Kidney epithelial cell (primary cell): ENCODE measurements at regions not wholly inside any gene's neighbourhood (a gene's known extent, or its start where the extent isn't known, plus 50 kb on each side); places are given as distances from the start of the nearest gene placed in this dataset.

Experiments
- DNase-seq: peaks from one replicate; pipeline ENCODE4 v3.0.0-alpha.2; 2010; ENCODE audit warnings: low read depth
- H3K27me3 ChIP-seq: 2 replicates; pipeline ENCODE4 v1.6.0; 2011; ENCODE audit warnings: low read length; ENCODE audit not compliant: control insufficient read depth, insufficient read depth
- H3K36me3 ChIP-seq: 2 replicates; pipeline ENCODE4 v1.5.1; 2011; ENCODE audit warnings: low read length; ENCODE audit not compliant: control insufficient read depth, insufficient read depth
- H3K4me3 ChIP-seq: 2 replicates; pipeline ENCODE4 v1.5.1; 2011; ENCODE audit warnings: low read depth, mild to moderate bottlenecking, control low read depth, low read length
- TF ChIP-seq, protein P1 (sequence below): IDR thresholded peaks from 2 replicates; pipeline ENCODE4 v1.5.1; 2011; ENCODE audit warnings: mild to moderate bottlenecking, moderate library complexity, low read length, control low read depth, inconsistent platforms; ENCODE audit not compliant: insufficient read depth, poor library complexity, severe bottlenecking

DNA sequence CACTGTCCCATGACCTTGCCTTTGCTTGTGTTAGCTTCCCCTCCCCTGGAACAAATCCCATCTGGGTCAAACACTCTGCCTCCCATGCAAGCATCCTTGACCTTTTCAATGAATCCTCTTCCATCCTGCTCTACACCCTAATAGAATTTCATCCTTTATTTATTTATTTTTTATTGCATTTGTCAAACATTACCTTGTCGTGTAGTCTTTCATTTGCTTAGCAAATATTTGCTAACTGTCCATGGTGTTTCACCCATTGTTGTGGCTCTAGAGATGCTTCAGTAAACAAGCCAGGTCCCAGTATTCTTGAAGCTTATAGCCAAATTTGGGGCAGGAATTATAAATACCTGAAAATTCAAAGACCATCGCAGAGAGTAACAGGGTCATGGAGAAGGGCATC, 51.0 kb upstream of the MRTFB start:
- no peak for DNase-seq
- Histone ChIP-seq H3K27me3 (no peaks in the 10 kb centered on the region), H3K36me3 (no peaks in the 10 kb centered on the region), H3K4me3 (no peak overlapping the region)
- TF ChIP-seq, protein P1, sequence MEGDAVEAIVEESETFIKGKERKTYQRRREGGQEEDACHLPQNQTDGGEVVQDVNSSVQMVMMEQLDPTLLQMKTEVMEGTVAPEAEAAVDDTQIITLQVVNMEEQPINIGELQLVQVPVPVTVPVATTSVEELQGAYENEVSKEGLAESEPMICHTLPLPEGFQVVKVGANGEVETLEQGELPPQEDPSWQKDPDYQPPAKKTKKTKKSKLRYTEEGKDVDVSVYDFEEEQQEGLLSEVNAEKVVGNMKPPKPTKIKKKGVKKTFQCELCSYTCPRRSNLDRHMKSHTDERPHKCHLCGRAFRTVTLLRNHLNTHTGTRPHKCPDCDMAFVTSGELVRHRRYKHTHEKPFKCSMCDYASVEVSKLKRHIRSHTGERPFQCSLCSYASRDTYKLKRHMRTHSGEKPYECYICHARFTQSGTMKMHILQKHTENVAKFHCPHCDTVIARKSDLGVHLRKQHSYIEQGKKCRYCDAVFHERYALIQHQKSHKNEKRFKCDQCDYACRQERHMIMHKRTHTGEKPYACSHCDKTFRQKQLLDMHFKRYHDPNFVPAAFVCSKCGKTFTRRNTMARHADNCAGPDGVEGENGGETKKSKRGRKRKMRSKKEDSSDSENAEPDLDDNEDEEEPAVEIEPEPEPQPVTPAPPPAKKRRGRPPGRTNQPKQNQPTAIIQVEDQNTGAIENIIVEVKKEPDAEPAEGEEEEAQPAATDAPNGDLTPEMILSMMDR = no peak
